ENCODE measurements at regions not wholly inside any gene's neighbourhood (a gene's known extent, or its start where the extent isn't known, plus 50 kb on each side); places are given as distances from the start of the nearest gene placed in this dataset.
"Not testable (repeated sequence)": the region's sequence is repeated elsewhere in the genome, so short reads cannot be mapped to it uniquely, and the experiment has no call there.

DNA sequence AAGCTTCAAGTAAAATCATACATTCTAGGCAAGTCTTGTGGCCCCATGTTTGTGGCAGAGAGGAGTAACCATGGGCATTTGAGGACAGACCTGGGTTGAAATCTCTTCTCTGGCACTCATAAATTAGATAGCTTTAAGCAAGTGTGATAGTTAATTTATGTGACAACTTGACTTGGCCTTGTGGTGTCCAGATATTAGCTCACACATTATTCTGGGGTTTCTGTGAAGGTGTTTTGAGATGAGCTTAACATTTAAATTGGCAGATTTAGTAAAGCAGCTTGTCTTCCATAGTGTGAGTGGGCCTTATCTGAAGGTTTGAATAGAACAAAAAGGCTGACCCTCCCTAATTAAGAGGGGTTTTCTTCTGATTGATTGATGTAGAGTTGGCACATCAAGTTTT lies 161.4 kb upstream of the SPRY2 start:
- no peak for DNase-seq

- no peak for DNase-seq
Observed at GRCh38 chr13:80501556-80501955, 160.6 kb upstream of the SPRY2 start.

DNA sequence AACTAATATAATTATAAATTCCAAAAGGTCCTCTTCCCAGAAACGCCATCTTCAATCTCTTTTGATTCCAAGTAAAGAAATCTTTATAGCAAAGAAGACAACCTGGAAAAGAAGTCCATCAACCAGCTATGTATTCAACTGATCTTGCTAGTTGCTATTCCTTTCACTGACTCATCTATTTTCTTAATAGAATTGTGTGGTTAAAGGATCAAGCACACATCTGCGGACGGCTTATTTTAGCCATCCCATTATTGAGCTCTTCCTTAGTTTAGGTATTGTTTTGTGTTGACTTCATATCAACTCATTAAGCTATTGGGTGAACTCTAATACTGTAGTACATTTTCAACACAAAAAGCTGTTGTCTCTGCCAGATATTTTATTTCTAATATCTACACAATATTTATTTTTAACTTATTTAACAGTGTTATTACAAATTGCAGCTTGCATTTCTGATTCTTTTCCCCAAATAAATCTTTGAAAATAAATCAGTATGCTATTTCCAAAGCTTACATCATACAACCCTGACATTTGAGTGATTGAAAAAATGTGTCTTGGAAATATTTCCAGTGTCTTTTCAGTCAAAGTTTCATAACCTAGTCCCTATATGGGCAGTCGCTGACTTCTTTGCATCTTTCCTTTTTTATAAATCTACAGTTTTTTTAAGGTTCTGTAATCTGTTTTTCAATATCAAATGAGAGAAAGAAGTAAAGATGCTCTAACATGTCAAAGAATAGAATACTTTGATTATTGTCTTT lies 158.8 kb upstream of the SPRY2 start:
- DNase-seq: no peak

GRCh38 chr13:80498433-80498832 lies 157.5 kb upstream of the SPRY2 start:
- DNase-seq: no peak

DNA sequence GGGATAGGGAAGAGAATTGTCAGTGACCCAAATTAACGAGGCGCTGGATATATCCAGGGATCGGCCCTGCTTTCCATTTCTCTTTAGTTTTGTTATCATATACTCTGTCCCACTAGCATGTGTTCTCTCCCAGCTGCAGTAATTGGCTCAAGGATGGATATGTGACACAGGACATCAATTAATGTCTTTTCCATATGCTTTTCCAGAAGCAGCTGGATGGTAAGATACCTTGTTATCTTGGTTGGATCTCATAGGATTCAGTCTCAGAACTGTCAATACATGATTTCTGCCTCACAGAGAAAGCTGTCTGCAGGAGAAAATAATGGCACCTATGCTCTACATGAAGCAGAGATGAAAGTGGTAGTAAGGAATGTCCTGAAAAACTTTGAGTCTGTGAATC lies 157.1 kb upstream of the SPRY2 start:
- no peak for DNase-seq

GRCh38 chr13:80497439-80497838 lies 156.5 kb upstream of the SPRY2 start:
- DNase-seq: no peak

- no peak for DNase-seq
Observed at GRCh38 chr13:80496721-80497397, 155.9 kb upstream of the SPRY2 start.

GRCh38 chr13:80490491-80490943 lies 149.6 kb upstream of the SPRY2 start:
- DNase-seq: not testable (repeated sequence)

DNA sequence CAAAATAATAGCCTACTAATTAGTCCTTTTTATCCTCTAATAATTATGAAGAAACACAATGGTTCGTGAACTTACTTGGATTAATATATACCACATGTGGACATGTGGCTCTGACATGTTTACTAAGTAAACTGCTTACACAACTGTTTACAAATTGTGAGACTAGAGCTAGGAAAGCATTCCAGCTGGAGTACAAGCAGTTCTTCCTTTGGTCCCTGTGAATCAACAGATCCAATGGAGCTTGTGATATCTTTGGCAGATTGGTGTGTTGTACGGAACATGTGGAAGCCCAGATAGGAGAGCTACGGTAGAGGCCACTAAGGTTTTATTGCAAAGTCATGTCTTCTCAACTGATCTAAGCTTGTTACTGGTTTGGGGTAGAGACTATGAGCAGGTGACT lies 145.5 kb upstream of the SPRY2 start:
- no peak for DNase-seq

DNA sequence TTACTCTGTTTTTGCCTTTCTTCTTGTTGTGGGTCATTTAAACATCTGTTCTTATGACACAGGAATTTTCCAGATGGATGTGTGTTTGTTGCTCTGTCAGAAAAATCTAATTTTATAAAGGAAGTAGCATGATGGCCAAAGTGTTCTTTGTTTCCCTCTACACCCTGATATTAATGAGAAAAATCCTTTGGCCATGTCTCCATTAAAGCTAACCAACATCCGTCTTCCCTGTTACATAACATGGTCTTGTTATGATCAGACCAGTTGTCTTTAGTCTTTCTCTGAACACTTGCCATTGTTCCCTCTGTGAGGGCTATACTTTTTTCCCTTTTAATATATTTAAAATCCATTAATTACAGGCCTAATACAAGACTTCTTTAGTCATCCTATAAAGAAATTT lies 142.2 kb upstream of the SPRY2 start:
- DNase-seq: no peak

GRCh38 chr13:80481588-80481987 lies 140.7 kb upstream of the SPRY2 start:
- no peak for DNase-seq

- DNase-seq: no peak
Observed at GRCh38 chr13:80477661-80478443, 136.9 kb upstream of the SPRY2 start.

DNA sequence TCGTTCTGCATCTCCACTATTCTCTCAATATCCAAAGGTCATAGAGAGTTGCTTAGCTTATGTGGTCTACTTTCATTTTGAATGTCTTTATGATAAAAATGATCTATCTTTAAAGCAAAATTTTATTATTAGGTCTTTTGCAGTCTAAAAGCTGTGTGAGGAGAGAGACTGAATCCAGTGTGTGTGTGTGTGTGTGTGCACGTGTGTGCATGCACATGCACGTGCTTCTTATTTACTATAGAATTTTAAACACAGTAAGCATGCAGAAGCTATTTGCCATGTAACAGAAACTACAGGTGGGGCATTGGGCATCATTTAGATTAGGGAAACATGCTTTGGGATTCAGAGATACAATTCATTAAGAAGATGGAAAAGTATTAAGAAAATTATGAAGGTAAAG lies 136.0 kb upstream of the SPRY2 start:
- no peak for DNase-seq

DNA sequence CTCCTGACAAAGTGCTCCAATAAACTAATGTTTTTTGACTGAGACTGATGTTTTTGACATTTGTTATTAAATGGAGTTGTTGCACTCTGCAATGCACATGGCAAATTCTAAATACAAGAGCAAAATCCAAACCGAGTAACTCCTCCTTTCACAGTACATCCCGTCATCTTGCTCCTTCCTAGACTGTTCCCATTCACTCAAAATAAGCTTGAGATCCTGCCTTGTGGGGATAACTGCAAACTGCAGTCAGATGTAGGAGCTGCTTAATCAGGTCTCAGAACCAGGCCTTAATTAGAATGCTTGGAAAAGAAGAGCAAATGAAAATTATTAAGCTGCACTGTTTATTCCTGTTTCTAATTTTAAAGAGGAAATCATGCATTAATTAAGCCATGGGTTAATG lies 134.8 kb upstream of the SPRY2 start:
- no peak for DNase-seq

DNA sequence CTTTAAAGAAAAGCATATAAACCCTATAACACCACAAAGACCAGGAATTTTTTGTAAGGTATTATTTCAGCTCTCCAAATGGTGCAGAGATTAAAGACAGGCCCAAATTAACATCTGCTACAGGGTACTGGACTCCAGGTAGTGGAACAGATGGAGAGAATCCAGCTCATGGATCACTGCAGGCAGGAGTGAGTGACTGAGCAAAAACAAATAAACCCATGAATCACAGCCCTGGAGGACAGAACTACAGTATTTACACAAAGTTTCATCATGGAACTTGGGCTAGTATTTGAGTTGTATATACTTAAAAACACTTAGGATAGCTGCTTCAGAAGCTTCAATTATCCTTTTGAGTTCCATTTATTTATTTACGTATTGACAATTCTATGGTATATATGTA lies 132.8 kb upstream of the SPRY2 start:
- DNase-seq: no peak

DNA sequence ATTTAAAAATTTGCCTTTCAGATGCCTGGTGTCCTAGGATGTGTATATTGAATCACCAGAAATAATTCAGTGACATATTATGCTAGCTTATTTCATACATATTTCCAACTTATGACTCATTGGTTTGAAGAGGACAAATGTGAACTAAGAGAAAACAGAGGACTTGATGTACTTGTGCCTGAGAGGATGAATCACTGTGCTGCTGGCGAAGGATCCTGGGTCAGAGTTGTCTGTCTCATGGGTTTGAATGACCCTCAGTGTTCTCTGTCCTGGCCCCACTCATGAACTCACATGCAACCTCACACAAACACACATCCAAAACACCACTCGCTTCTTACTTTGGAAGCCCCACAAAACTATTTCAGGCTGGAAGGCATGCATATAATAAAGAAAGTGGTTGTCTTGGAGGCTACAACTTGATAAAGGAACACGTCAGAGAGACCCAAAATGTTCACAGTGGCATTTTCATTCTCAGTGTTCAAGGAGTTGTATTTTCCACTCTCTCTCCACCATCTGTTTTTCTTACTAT lies 129.0 kb upstream of the SPRY2 start:
- DNase-seq: peak; percentile 84

DNA sequence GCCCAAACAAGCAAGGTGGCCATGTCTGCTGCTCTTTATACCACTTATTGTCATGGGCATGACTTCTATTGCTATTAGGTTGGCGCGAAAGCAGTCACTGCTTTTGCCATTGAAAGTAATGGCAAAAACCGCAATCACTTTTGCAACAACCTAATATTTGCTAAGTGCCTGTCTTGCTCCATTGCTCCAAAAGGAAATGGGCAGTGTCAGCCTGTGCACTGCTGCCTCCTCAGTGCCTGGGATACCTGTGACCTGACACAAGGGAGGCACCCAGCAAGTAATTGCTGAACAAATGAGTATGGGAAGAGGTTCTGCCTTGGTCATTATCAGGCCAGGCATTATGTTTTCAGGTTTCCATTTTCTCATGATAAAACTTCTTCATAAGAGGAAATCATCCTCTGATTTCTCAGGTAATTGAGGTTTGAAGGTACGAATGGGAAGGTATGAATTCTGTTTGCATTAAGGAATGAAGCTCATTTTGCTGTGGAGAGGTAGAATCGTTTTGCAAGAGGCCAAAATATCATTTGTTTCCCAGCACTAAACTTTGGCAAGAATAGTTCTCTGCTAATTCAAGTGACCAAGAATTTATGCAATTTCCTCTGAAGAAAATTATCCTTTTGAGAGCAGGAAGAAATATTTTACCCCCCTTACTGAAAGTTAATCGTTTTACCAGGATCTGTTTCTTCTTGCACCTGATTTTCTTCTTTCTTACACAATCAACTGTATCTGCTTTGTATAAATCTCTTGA lies 128.4 kb upstream of the SPRY2 start:
- no peak for DNase-seq

- no peak for DNase-seq
Observed at GRCh38 chr13:80465321-80465720, 124.4 kb upstream of the SPRY2 start.

- DNase-seq: peak; percentile 46
Observed at GRCh38 chr13:80463673-80464352, 122.9 kb upstream of the SPRY2 start.

DNA sequence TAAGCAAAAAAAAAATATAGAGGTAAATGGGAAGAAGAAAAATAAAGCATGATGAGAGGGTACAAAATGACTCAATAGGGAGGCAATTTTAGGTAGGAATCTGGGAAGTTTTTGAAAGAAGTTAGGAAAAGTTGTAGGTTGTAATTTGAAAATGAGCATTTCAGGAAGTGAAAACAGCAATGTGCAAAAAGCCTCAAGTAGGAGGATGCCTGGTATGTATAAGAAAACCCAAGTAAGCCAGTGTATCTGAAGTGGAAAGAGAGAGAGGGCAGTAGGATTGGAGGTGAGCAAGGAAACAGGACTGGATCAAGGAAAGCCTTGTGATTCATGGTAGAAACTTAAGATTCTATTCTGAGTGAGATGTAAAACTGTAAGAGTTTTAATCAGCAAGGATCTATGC lies 121.6 kb upstream of the SPRY2 start:
- DNase-seq: no peak

- no peak for DNase-seq
Observed at GRCh38 chr13:80462037-80462436, 121.1 kb upstream of the SPRY2 start.

DNA sequence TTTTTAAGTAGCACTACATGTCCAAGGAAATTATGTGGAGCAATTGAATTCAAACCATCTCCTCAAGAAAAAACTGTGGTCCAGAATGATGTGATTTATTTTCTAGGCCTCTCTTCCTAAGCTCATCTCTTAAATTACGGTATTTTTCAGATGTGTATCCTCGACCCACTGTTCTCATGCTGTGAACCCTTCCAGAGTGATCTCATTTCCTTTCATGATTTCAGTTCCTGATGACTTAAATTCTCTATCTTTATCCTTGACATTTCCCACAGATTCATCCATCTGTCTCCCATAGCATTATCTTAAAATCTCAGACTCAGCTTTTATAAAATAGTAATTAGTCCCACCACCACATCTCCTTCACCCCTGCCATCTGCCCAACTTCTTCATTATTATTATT lies 117.6 kb upstream of the SPRY2 start:
- no peak for DNase-seq
